Fibroblast of pulmonary artery (primary cell): ENCODE measurements at regions not wholly inside any gene's neighbourhood (a gene's known extent, or its start where the extent isn't known, plus 50 kb on each side); places are given as distances from the start of the nearest gene placed in this dataset.

ENCODE experiments used
- DNase-seq: peaks from one replicate; pipeline ENCODE4 v3.0.0-alpha.2; 2010; ENCODE audit warnings: low read depth
- H3K4me3 ChIP-seq: replicated peaks from 2 replicates; pipeline ENCODE4 v1.5.1; 2011; ENCODE audit warnings: low read depth, mild to moderate bottlenecking, control low read depth, low read length, moderate library complexity
- CTCF ChIP-seq: IDR thresholded peaks from 2 replicates; pipeline ENCODE4 v1.5.1; 2011; ENCODE audit warnings: mild to moderate bottlenecking, control low read depth, low read length, inconsistent platforms; ENCODE audit errors: missing control alignments

GRCh38 chr12:4822572-4822971 lies 87.1 kb upstream of the KCNA1 start:
- H3K4me3 ChIP-seq: no peak overlapping the region
- no peak for DNase-seq
- TF ChIP-seq CTCF: no peak

- no peak overlapping the region for H3K4me3 ChIP-seq
- TF ChIP-seq CTCF: no peak
- DNase-seq: peak; percentile 48
These were observed 85.3 kb upstream of the KCNA1 start for GRCh38 chr12:4824380-4824779.

GRCh38 chr12:4825011-4825858 lies 84.5 kb upstream of the KCNA1 start:
- H3K4me3 ChIP-seq: no peak overlapping the region
- DNase-seq: peak; percentile 7
- no peak for TF ChIP-seq CTCF

- no peak overlapping the region for H3K4me3 ChIP-seq
- TF ChIP-seq CTCF: no peak
- DNase-seq: no peak
These were observed 82.8 kb upstream of the KCNA1 start for GRCh38 chr12:4826909-4827308.

GRCh38 chr12:4828176-4828575 lies 81.5 kb upstream of the KCNA1 start:
- no peak for TF ChIP-seq CTCF
- no peak overlapping the region for H3K4me3 ChIP-seq

GRCh38 chr12:4829161-4829792 lies 80.4 kb upstream of the KCNA1 start:
- H3K4me3 ChIP-seq: no peak overlapping the region
- DNase-seq: no peak
- no peak for TF ChIP-seq CTCF

More at GRCh38 chr12:4828176-4828575, 81.5 kb upstream of the KCNA1 start:
- no peak for DNase-seq
